Trophoblast cell (in vitro differentiated cells and primary cell): ENCODE measurements at regions not wholly inside any gene's neighbourhood (a gene's known extent, or its start where the extent isn't known, plus 50 kb on each side); places are given as distances from the start of the nearest gene placed in this dataset.
A peak's percentile ranks its signal among the peaks of the same experiment; 100 is the strongest.

Experiments
- DNase-seq, 2 donors: peaks; one replicate each; pipeline ENCODE4 v3.0.0-alpha.2; 2016
- H2AFZ ChIP-seq: 2 replicates; pipeline ENCODE4 v1.6.1; 2013; ENCODE audit warnings: low read length, moderate library complexity, mild to moderate bottlenecking; ENCODE audit not compliant: insufficient read depth, poor library complexity
- H2AK5ac ChIP-seq: 2 replicates; pipeline ENCODE4 v1.6.1; 2013; ENCODE audit warnings: mild to moderate bottlenecking, low read length
- H2BK120ac ChIP-seq: 2 replicates; pipeline ENCODE4 v1.6.1; 2013; ENCODE audit warnings: low read length, mild to moderate bottlenecking, moderate library complexity; ENCODE audit not compliant: insufficient read depth, poor library complexity
- H2BK12ac ChIP-seq: 2 replicates; pipeline ENCODE4 v1.6.1; 2013; ENCODE audit warnings: mild to moderate bottlenecking, low read length, moderate library complexity
- H2BK5ac ChIP-seq: 2 replicates; pipeline ENCODE4 v1.6.1; 2013; ENCODE audit warnings: low read length, low read depth, moderate library complexity, mild to moderate bottlenecking; ENCODE audit not compliant: poor library complexity
- H3K14ac ChIP-seq: 2 replicates; pipeline ENCODE4 v1.6.1; 2013; ENCODE audit warnings: mild to moderate bottlenecking, low read length
- H3K18ac ChIP-seq: 2 replicates; pipeline ENCODE4 v1.6.1; 2013; ENCODE audit warnings: mild to moderate bottlenecking, low read length
- H3K23ac ChIP-seq: 2 replicates; pipeline ENCODE4 v1.6.1; 2013; ENCODE audit warnings: low read length
- H3K27ac ChIP-seq: 2 replicates; pipeline ENCODE4 v1.5.1; 2013; ENCODE audit warnings: low read depth, mild to moderate bottlenecking, inconsistent platforms, low read length, moderate library complexity
- H3K27me3 ChIP-seq: 2 replicates; pipeline ENCODE4 v1.6.1; 2013; ENCODE audit warnings: inconsistent platforms, mild to moderate bottlenecking, low read length, moderate library complexity; ENCODE audit not compliant: insufficient read depth
- H3K36me3 ChIP-seq, 2 experiments: 1 replicate in 1 of 2; 2 replicates in 1 of 2; pipeline ENCODE4 v1.6.1; 2013; ENCODE audit warnings: low read length in 2 of 2, mild to moderate bottlenecking in 2 of 2, moderate library complexity in 1 of 2; ENCODE audit not compliant: insufficient read depth in 2 of 2, control insufficient read depth in 1 of 2
- H3K4ac ChIP-seq: 2 replicates; pipeline ENCODE4 v1.6.1; 2013; ENCODE audit warnings: low read depth, mild to moderate bottlenecking, low read length, moderate library complexity
- H3K4me1 ChIP-seq, 2 experiments: 1 replicate in 1 of 2; 2 replicates in 1 of 2; pipeline ENCODE4 v1.6.1; 2013; ENCODE audit warnings: low read length in 2 of 2, mild to moderate bottlenecking in 2 of 2, moderate library complexity in 1 of 2; ENCODE audit not compliant: insufficient read depth in 2 of 2, control insufficient read depth in 1 of 2
- H3K4me2 ChIP-seq: 2 replicates; pipeline ENCODE4 v1.6.1; 2013; ENCODE audit warnings: inconsistent platforms, mild to moderate bottlenecking, low read length, moderate library complexity
- H3K4me3 ChIP-seq: 2 replicates; pipeline ENCODE4 v1.5.1; 2013; ENCODE audit warnings: mild to moderate bottlenecking, low read depth, low read length, inconsistent platforms
- H3K79me1 ChIP-seq: one replicate; pipeline ENCODE4 v1.6.1; 2013; ENCODE audit warnings: low read length
- H3K79me2 ChIP-seq: 2 replicates; pipeline ENCODE4 v1.6.1; 2013; ENCODE audit warnings: low read length, mild to moderate bottlenecking; ENCODE audit not compliant: control insufficient read depth, insufficient read depth, poor library complexity
- H3K9ac ChIP-seq: 2 replicates; pipeline ENCODE4 v1.6.1; 2013; ENCODE audit warnings: mild to moderate bottlenecking, low read length
- H3K9me3 ChIP-seq: 2 replicates; pipeline ENCODE4 v1.6.1; 2013; ENCODE audit warnings: low read depth, mild to moderate bottlenecking, control low read depth, inconsistent platforms, low read length; ENCODE audit not compliant: insufficient read depth
- H4K12ac ChIP-seq: 2 replicates; pipeline ENCODE4 v1.6.1; 2013; ENCODE audit warnings: low read depth, mild to moderate bottlenecking, low read length, moderate library complexity
- H4K8ac ChIP-seq: 2 replicates; pipeline ENCODE4 v1.6.1; 2013; ENCODE audit warnings: low read depth, mild to moderate bottlenecking, low read length, moderate library complexity
- H4K91ac ChIP-seq: one replicate; pipeline ENCODE4 v1.6.1; 2013; ENCODE audit warnings: low read depth, mild to moderate bottlenecking, low read length, moderate library complexity
- WGBS: extraction: QIAGEN DNeasy Blood & Tissue Kit; methylation state at CpG from one replicate; pipeline ENCODE4 v1.1.7; 2013; ENCODE audit warnings: missing lambda C conversion rate; ENCODE audit not compliant: insufficient read length, insufficient coverage; ENCODE audit errors: extremely low coverage; 5-methylcytosine and 5-hydroxymethylcytosine counted together

GRCh38 chr13:80117515-80117914 is 223.4 kb downstream of the SPRY2 start:
- no peak for DNase-seq
- no peaks in the 10 kb centered on the region for H3K79me2 ChIP-seq
- no CpG with 5 or more reads among the region's 2 CpGs for WGBS

GRCh38 chr13:80116107-80116506 is 224.8 kb downstream of the SPRY2 start:
- no peak overlapping the region for H2BK12ac ChIP-seq
- no peak overlapping the region for H3K4me2 ChIP-seq
- H2BK120ac ChIP-seq = no peak overlapping the region
- H3K79me1 ChIP-seq = peaks cover 2% of the 10 kb centered on the region
- H3K27ac ChIP-seq = no peak overlapping the region
- H2AK5ac ChIP-seq = no peak overlapping the region
- no peak overlapping the region for H3K18ac ChIP-seq
- H4K91ac ChIP-seq = no peak overlapping the region
- no peak overlapping the region for H4K8ac ChIP-seq
- H3K14ac ChIP-seq = no peak overlapping the region
- no peak overlapping the region for H4K12ac ChIP-seq
- no peaks in the 10 kb centered on the region for H3K4me1 ChIP-seq
- no peak overlapping the region for H2BK5ac ChIP-seq
- no peak overlapping the region for H3K9ac ChIP-seq
- no CpG with 5 or more reads among the region's 3 CpGs for WGBS
- no peak overlapping the region for H2AFZ ChIP-seq
- H3K27me3 ChIP-seq = no peaks in the 10 kb centered on the region
- H3K4ac ChIP-seq = no peak overlapping the region
- H3K79me2 ChIP-seq = no peaks in the 10 kb centered on the region
- H3K36me3 ChIP-seq = no peaks in the 10 kb centered on the region
- H3K4me3 ChIP-seq = no peak overlapping the region
- DNase-seq = no peak
- no peak overlapping the region for H3K23ac ChIP-seq
- H3K9me3 ChIP-seq = no peaks in the 10 kb centered on the region

More at GRCh38 chr13:80117515-80117914, 223.4 kb downstream of the SPRY2 start:
- no peaks in the 10 kb centered on the region for H3K27me3 ChIP-seq
- H2AK5ac ChIP-seq = no peak overlapping the region
- no peak overlapping the region for H3K9ac ChIP-seq
- no peak overlapping the region for H2BK5ac ChIP-seq
- no peak overlapping the region for H3K27ac ChIP-seq
- H3K9me3 ChIP-seq = no peaks in the 10 kb centered on the region
- no peak overlapping the region for H4K91ac ChIP-seq
- H4K12ac ChIP-seq = no peak overlapping the region
- H3K4me1 ChIP-seq = no peaks in the 10 kb centered on the region
- no peak overlapping the region for H3K4ac ChIP-seq
- H3K4me2 ChIP-seq = no peak overlapping the region
- no peaks in the 10 kb centered on the region for H3K36me3 ChIP-seq
- peaks cover 2% of the 10 kb centered on the region for H3K79me1 ChIP-seq
- no peak overlapping the region for H3K18ac ChIP-seq
- no peak overlapping the region for H2BK120ac ChIP-seq
- peak overlapping the region; percentile 71 for H2BK12ac ChIP-seq
- H3K23ac ChIP-seq = no peak overlapping the region
- no peak overlapping the region for H4K8ac ChIP-seq
- H2AFZ ChIP-seq = no peak overlapping the region
- no peak overlapping the region for H3K4me3 ChIP-seq
- no peak overlapping the region for H3K14ac ChIP-seq

- no peak overlapping the region for H4K91ac ChIP-seq
- no peak overlapping the region for H4K8ac ChIP-seq
- no peaks in the 10 kb centered on the region for H3K4me1 ChIP-seq
- H2BK5ac ChIP-seq = no peak overlapping the region
- H3K9me3 ChIP-seq = no peaks in the 10 kb centered on the region
- no peak overlapping the region for H2AFZ ChIP-seq
- H3K14ac ChIP-seq = no peak overlapping the region
- peaks cover 2% of the 10 kb centered on the region for H3K79me1 ChIP-seq
- no peak overlapping the region for H3K23ac ChIP-seq
- no peak overlapping the region for H2BK12ac ChIP-seq
- no peak overlapping the region for H2AK5ac ChIP-seq
- no peak overlapping the region for H2BK120ac ChIP-seq
- WGBS = no CpG with 5 or more reads among the region's 1 CpG
- DNase-seq = no peak
- H3K9ac ChIP-seq = no peak overlapping the region
- no peak overlapping the region for H3K18ac ChIP-seq
- H4K12ac ChIP-seq = no peak overlapping the region
- H3K27me3 ChIP-seq = no peaks in the 10 kb centered on the region
- H3K4me2 ChIP-seq = no peak overlapping the region
- no peak overlapping the region for H3K27ac ChIP-seq
- H3K4me3 ChIP-seq = no peak overlapping the region
- no peak overlapping the region for H3K4ac ChIP-seq
- no peaks in the 10 kb centered on the region for H3K36me3 ChIP-seq
- no peaks in the 10 kb centered on the region for H3K79me2 ChIP-seq
Measured at GRCh38 chr13:80115616-80116015, 225.3 kb downstream of the SPRY2 start.

- Histone ChIP-seq H2BK120ac (no peak overlapping the region), H4K91ac (no peak overlapping the region), H3K36me3 (no peaks in the 10 kb centered on the region), H3K18ac (no peak overlapping the region), H3K27ac (no peak overlapping the region), H4K12ac (no peak overlapping the region), H3K4me1 (no peaks in the 10 kb centered on the region), H2AK5ac (no peak overlapping the region), H3K4ac (no peak overlapping the region), H3K14ac (no peak overlapping the region), H3K9me3 (no peaks in the 10 kb centered on the region), H3K4me3 (no peak overlapping the region), H3K4me2 (no peak overlapping the region), H3K23ac (no peak overlapping the region), H2BK5ac (no peak overlapping the region), H3K27me3 (no peaks in the 10 kb centered on the region), H3K9ac (no peak overlapping the region), H3K79me1 (peaks cover 2% of the 10 kb centered on the region), H4K8ac (no peak overlapping the region), H2BK12ac (no peak overlapping the region), H3K79me2 (no peaks in the 10 kb centered on the region), H2AFZ (no peak overlapping the region)
- no CpG with 5 or more reads among the region's 2 CpGs for WGBS
- DNase-seq = no peak
Measured at GRCh38 chr13:80113714-80114454, 227.0 kb downstream of the SPRY2 start.
